GM23248 (cell line): ENCODE measurements at regions not wholly inside any gene's neighbourhood (a gene's known extent, or its start where the extent isn't known, plus 50 kb on each side); places are given as distances from the start of the nearest gene placed in this dataset.

Experiments used
- DNase-seq: peaks from one replicate; pipeline ENCODE4 v3.0.0-alpha.2; 2015
- H2AFZ ChIP-seq: fragments of 200-600 bp; sonication (generic); 2 replicates; pipeline ENCODE4 v1.6.1; 2016; ENCODE audit warnings: antibody characterized with exemption
- H3F3A ChIP-seq: fragments of 200-600 bp; sonication (generic); 2 replicates; pipeline ENCODE4 v1.6.1; 2016; ENCODE audit warnings: mild to moderate bottlenecking, antibody characterized with exemption, mixed run types; ENCODE audit not compliant: insufficient read depth
- H3K27ac ChIP-seq: fragments of 200-600 bp; sonication (generic); 2 replicates; pipeline ENCODE4 v1.5.1; 2016; ENCODE audit warnings: mild to moderate bottlenecking
- H3K27me3 ChIP-seq: fragments of 200-600 bp; sonication (generic); replicated peaks from 2 replicates; pipeline ENCODE4 v1.6.1; 2016; ENCODE audit warnings: mild to moderate bottlenecking; ENCODE audit not compliant: insufficient read depth
- H3K36me3 ChIP-seq: fragments of 200-600 bp; sonication (generic); 2 replicates; pipeline ENCODE4 v1.6.1; 2016; ENCODE audit warnings: low read depth, mild to moderate bottlenecking
- H3K4me1 ChIP-seq: fragments of 200-600 bp; sonication (generic); 2 replicates; pipeline ENCODE4 v1.6.1; 2016; ENCODE audit warnings: mild to moderate bottlenecking; ENCODE audit not compliant: insufficient read depth
- H3K4me2 ChIP-seq: fragments of 200-600 bp; sonication (generic); one replicate; pipeline ENCODE4 v1.6.1; 2016; ENCODE audit warnings: mild to moderate bottlenecking; ENCODE audit not compliant: unreplicated experiment
- H3K4me3 ChIP-seq: fragments of 200-600 bp; sonication (generic); 2 replicates; pipeline ENCODE4 v1.5.1; 2016; ENCODE audit warnings: mild to moderate bottlenecking
- H3K79me2 ChIP-seq: fragments of 200-600 bp; sonication (generic); 2 replicates; pipeline ENCODE4 v1.6.1; 2016; ENCODE audit warnings: mild to moderate bottlenecking; ENCODE audit not compliant: insufficient read depth
- H3K9ac ChIP-seq: fragments of 200-600 bp; sonication (generic); 2 replicates; pipeline ENCODE4 v1.6.1; 2016; ENCODE audit warnings: mild to moderate bottlenecking
- H3K9me2 ChIP-seq: fragments of 200-600 bp; sonication (generic); 2 replicates; pipeline ENCODE4 v1.6.1; 2016; ENCODE audit warnings: mixed run types, mild to moderate bottlenecking, moderate library complexity; ENCODE audit not compliant: insufficient read depth
- H3K9me3 ChIP-seq: fragments of 200-600 bp; sonication (generic); one replicate; pipeline ENCODE4 v1.6.1; 2017; ENCODE audit warnings: low read depth
- H4K20me1 ChIP-seq: fragments of 200-600 bp; sonication (generic); 2 replicates; pipeline ENCODE4 v1.6.0; 2016; ENCODE audit not compliant: insufficient read depth
- EZH2 ChIP-seq: fragments of 200-600 bp; sonication (generic); IDR thresholded peaks from 2 replicates; pipeline ENCODE4 v1.6.1; 2018; ENCODE audit warnings: antibody characterized with exemption, mild to moderate bottlenecking; ENCODE audit not compliant: insufficient read depth, poor library complexity, severe bottlenecking
- EZH2phosphoT487 ChIP-seq: fragments of 200-600 bp; sonication (generic); IDR thresholded peaks from 2 replicates; pipeline ENCODE4 v1.6.1; 2018; ENCODE audit warnings: antibody characterized with exemption, moderate library complexity, mild to moderate bottlenecking, low read depth; ENCODE audit not compliant: insufficient read depth
- WGBS, 2 experiments: methylation state at CpG; one replicate each; pipeline ENCODE4 v1.1.6; 2015 to 2017; ENCODE audit warnings: low lambda C conversion rate in 2 of 2, low coverage in 1 of 2; ENCODE audit errors: missing lambda C conversion rate in 2 of 2; 5-methylcytosine and 5-hydroxymethylcytosine counted together
- in situ Hi-C: fragments of 300-500 bp; cut with MboI; formaldehyde crosslinking; loops from 2 replicates; pipeline ENCODE4 v1.15.0; 2020

DNA sequence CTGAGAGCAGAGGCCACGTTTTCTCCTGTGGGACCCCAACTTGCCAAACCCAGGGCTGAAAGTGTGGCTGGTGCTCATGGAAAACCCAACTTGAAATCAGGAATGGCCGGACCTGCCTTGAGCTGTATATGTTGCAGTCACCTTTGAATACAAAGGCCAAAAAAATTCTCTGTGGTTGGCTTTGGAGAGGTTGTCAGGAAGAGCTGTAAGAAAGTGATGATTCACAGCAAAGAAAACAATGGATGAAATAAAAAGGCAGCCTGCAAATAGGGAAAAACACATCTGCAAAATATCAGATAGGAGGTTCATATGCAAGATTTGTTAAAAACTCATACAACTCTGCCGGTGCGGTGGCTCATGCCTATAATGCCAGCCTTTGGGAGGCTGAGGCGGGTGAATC is 715.8 kb downstream of the UQCRFS1 start:
- no peaks in the 10 kb centered on the region for H3K36me3 ChIP-seq
- H3K79me2 ChIP-seq, result no peaks in the 10 kb centered on the region
- no peak for TF ChIP-seq EZH2
- TF ChIP-seq EZH2phosphoT487, result no peak
- WGBS, 2 experiments, result 32 to 40% methylated on average over 5 of the region's 5 CpGs
- no peak overlapping the region for H2AFZ ChIP-seq
- no peak overlapping the region for H3K9ac ChIP-seq
- no peaks in the 10 kb centered on the region for H3K9me2 ChIP-seq
- DNase-seq, result no peak
- H3K4me3 ChIP-seq, result no peak overlapping the region
- H3K4me1 ChIP-seq, result no peaks in the 10 kb centered on the region
- no peak overlapping the region for H3K4me2 ChIP-seq
- no peaks in the 10 kb centered on the region for H3F3A ChIP-seq
- H3K27me3 ChIP-seq, result no peaks in the 10 kb centered on the region; the same call in 1 of the 2 replicates
- in situ Hi-C loops, result no loop called here
- H3K27ac ChIP-seq, result no peak overlapping the region
- no peaks in the 10 kb centered on the region for H4K20me1 ChIP-seq
- H3K9me3 ChIP-seq, result no peaks in the 10 kb centered on the region

DNA sequence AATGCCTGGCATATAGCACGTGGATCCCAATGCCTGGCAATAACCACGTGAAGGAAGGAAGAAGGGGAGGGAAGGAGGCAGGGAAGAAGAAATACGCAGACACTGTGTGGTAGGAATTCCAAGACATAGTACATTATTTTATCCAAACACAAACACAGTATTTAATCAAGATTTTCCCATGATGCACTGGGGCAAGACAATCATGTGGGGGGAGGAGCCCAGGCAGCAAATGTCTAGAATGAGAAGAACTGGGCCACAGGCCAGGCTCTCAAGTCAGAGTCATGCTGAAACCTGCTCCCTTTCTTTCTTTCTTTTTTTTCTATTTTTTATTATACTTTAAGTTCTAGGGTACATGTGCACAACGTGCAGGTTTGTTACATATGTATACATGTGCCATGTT is 717.9 kb downstream of the UQCRFS1 start:
- WGBS, 2 experiments, result 37 to 38% methylated on average over 3 to 4 of the region's 4 CpGs
- TF ChIP-seq EZH2phosphoT487 (no peak), EZH2 (no peak)
- H3K36me3 ChIP-seq, result no peaks in the 10 kb centered on the region
- no peak overlapping the region for H3K4me2 ChIP-seq
- H3K27ac ChIP-seq, result no peak overlapping the region
- H3K9me3 ChIP-seq, result no peaks in the 10 kb centered on the region
- DNase-seq, result no peak
- no peaks in the 10 kb centered on the region for H3K9me2 ChIP-seq
- no peaks in the 10 kb centered on the region for H3K79me2 ChIP-seq
- no peak overlapping the region for H2AFZ ChIP-seq
- no peak overlapping the region for H3K9ac ChIP-seq
- H4K20me1 ChIP-seq, result no peaks in the 10 kb centered on the region
- no peaks in the 10 kb centered on the region for H3F3A ChIP-seq
- H3K4me1 ChIP-seq, result no peaks in the 10 kb centered on the region
- no peak overlapping the region for H3K4me3 ChIP-seq
- in situ Hi-C loops, result no loop called here
- no peaks in the 10 kb centered on the region; the same call in 1 of the 2 replicates for H3K27me3 ChIP-seq

DNA sequence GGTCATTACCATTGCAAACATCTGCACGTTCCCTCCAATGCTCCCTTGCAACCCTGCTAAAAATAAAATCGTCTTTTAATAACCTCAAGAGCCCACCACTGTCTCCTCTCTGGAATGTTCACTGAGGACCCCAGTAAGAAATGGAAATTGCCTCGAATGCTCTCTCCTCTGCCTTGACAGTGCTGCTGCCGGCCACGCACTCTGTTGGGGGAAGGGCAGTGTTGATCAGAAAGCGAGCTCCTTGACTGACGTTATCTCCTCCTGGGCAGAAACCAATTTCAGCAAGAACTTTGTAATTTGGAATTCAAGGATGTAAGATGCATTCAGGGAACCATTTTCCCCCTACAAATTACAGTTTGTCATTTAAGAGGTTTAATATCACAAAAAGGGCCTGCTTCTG is 718.5 kb downstream of the UQCRFS1 start:
- Histone ChIP-seq H3K9me2 (no peaks in the 10 kb centered on the region), H3K36me3 (no peaks in the 10 kb centered on the region), H3K79me2 (no peaks in the 10 kb centered on the region), H3K4me3 (no peak overlapping the region), H3K27me3 (no peaks in the 10 kb centered on the region; the same call in 1 of the 2 replicates), H3K4me1 (no peaks in the 10 kb centered on the region), H3K4me2 (no peak overlapping the region), H3K9ac (no peak overlapping the region), H3K27ac (no peak overlapping the region), H2AFZ (no peak overlapping the region), H3F3A (no peaks in the 10 kb centered on the region), H4K20me1 (no peaks in the 10 kb centered on the region), H3K9me3 (no peaks in the 10 kb centered on the region)
- no peak for DNase-seq
- WGBS, 2 experiments, result 43 to 47% methylated on average over 7 of the region's 7 CpGs
- TF ChIP-seq EZH2 (no peak), EZH2phosphoT487 (no peak)
- in situ Hi-C loops, result no loop called here

DNA sequence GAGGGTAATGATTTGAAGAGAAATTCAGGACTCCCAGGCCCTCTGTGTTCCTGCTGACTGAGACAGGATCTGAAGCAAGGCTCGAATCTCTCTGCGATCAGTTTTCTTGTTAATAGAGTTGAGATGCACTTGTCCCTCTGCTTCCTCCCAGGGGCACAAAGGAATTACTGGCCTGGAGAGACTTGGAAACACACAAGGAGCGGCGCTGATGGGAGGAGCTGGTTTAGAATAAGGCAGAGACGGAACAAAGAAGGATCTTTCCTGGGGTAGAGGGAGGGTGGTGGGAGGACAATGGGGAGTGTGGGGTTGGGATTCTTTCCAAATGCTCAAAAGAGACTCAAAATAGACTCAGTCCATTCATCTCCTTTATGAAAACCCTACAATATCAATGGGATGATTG is 719.1 kb downstream of the UQCRFS1 start:
- Histone ChIP-seq H3K9ac (no peak overlapping the region), H3K4me3 (no peak overlapping the region), H3K9me3 (no peaks in the 10 kb centered on the region), H4K20me1 (no peaks in the 10 kb centered on the region), H3F3A (no peaks in the 10 kb centered on the region), H3K27ac (no peak overlapping the region), H3K4me2 (no peak overlapping the region), H3K79me2 (no peaks in the 10 kb centered on the region), H3K27me3 (no peaks in the 10 kb centered on the region; the same call in 1 of the 2 replicates), H3K36me3 (no peaks in the 10 kb centered on the region), H2AFZ (no peak overlapping the region), H3K4me1 (no peaks in the 10 kb centered on the region), H3K9me2 (no peaks in the 10 kb centered on the region)
- in situ Hi-C loops, result no loop called here
- no peak for DNase-seq
- WGBS, 2 experiments, result 55 to 63% methylated on average over 5 of the region's 5 CpGs
- TF ChIP-seq EZH2phosphoT487, result no peak

DNA sequence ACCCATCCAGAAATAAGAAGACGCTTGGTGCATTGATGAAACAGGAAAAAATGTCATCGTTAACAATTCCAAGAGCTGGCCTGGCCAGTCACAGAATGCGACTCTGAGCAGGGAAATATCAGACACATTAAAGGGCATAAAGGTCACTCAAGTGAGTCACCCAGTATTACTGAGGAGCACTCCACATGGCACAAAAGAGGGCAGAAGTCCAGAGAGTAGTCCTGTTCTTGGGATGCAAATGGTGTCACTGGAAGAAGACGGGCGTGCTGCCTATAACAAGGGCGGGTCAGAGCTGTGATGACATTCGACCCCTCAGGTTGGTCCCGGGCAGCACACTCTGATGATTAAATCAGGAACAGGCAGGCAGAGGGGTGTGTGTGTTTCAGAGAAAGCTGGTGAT is 720.3 kb downstream of the UQCRFS1 start:
- TF ChIP-seq EZH2, result no peak
- no peak for TF ChIP-seq EZH2phosphoT487
- Histone ChIP-seq H3K4me1 (no peaks in the 10 kb centered on the region), H3F3A (no peaks in the 10 kb centered on the region), H3K4me2 (no peak overlapping the region), H3K79me2 (no peaks in the 10 kb centered on the region), H3K27ac (no peak overlapping the region), H3K36me3 (no peaks in the 10 kb centered on the region), H4K20me1 (no peaks in the 10 kb centered on the region), H3K27me3 (peaks cover 8% of the 10 kb centered on the region), H3K9me3 (no peaks in the 10 kb centered on the region), H3K9me2 (no peaks in the 10 kb centered on the region), H3K4me3 (no peak overlapping the region), H2AFZ (no peak overlapping the region), H3K9ac (no peak overlapping the region)
- in situ Hi-C loops, result no loop called here
- WGBS, 2 experiments, result 6 to 11% methylated on average over 8 of the region's 8 CpGs
- no peak for DNase-seq
